Stomach (tissue), 8 donors: ENCODE measurements at regions not wholly inside any gene's neighbourhood (a gene's known extent, or its start where the extent isn't known, plus 50 kb on each side); places are given as distances from the start of the nearest gene placed in this dataset.

Source experiments
- DNase-seq, 2 donors: peaks; one replicate each; pipeline versions ENCODE4 v3.0.0 to v3.0.0-alpha.2; 2013 to 2019
- H3K27ac ChIP-seq, 5 donors: fragments of 200-600 bp in 4 of 5; sonication (generic) in 4 of 5; one replicate each; pipeline ENCODE4 v1.5.1; 2013 to 2019; ENCODE audit warnings: mild to moderate bottlenecking in 1 of 5, moderate library complexity in 1 of 5
- H3K27me3 ChIP-seq, 3 donors: fragments of 200-600 bp; sonication (generic); one replicate each; pipeline ENCODE4 v1.5.1; 2017 to 2019; ENCODE audit warnings: mixed run types in 1 of 3
- H3K36me3 ChIP-seq, 4 donors: fragments of 200-600 bp; sonication (generic); 1 replicate in 3 of 4; 2 replicates in 1 of 4; pipeline ENCODE4 v1.5.1; 2016 to 2019
- H3K4me1 ChIP-seq, 4 donors: fragments of 200-600 bp; sonication (generic); one replicate each; pipeline ENCODE4 v1.5.1; 2016 to 2019
- H3K4me3 ChIP-seq, 4 donors: fragments of 200-600 bp; sonication (generic) in 3 of 4; one replicate each; pipeline ENCODE4 v1.5.1; 2016 to 2019; ENCODE audit warnings: mild to moderate bottlenecking in 1 of 4
- H3K9me3 ChIP-seq, 4 donors: fragments of 200-600 bp; sonication (generic); one replicate each; pipeline ENCODE4 v1.5.1; 2016 to 2019
- CTCF ChIP-seq, 7 experiments: fragments of 450-650 bp in 4 of 7; fragments of 200-600 bp in 3 of 7; sonication (generic) in 3 of 7; IDR thresholded peaks; one replicate each; pipeline ENCODE4 v1.5.1; 2016 to 2019; ENCODE audit warnings: antibody characterized with exemption in 7 of 7, control low read depth in 2 of 7, mild to moderate bottlenecking in 1 of 7
- EP300 ChIP-seq: sonication (generic); formaldehyde crosslinking; IDR thresholded peaks from one replicate; pipeline ENCODE4 v1.6.1; 2017; ENCODE audit warnings: antibody characterized with exemption
- POLR2A ChIP-seq, 4 donors: fragments of 450-650 bp; IDR thresholded peaks; one replicate each; pipeline ENCODE4 v1.6.1; 2016; ENCODE audit warnings: antibody characterized with exemption in 4 of 4, control low read depth in 2 of 4, mild to moderate bottlenecking in 1 of 4, moderate library complexity in 1 of 4
- POLR2AphosphoS5 ChIP-seq, 3 donors: sonication (generic); formaldehyde crosslinking; IDR thresholded peaks; one replicate each; pipeline ENCODE4 v1.6.1; 2016; ENCODE audit warnings: antibody characterized with exemption in 3 of 3
- WGBS, 5 donors: extraction: QIAGEN DNeasy Blood & Tissue Kit in 3 of 5; methylation state at CpG; one replicate each; pipeline versions ENCODE4 v1.1.5 to v1.1.7; 2013 to 2018; 5-methylcytosine and 5-hydroxymethylcytosine counted together
- intact Hi-C: fragments of 100-400 bp; cut with DNase I; formaldehyde crosslinking; loops from one replicate; pipeline ENCODE4 v1.15.1; 2023; ENCODE audit warnings: low total_unique reads
- donor health status: healthy with polysubstance abuse.
- donor health status: Bipolar disorder and iron deficiency.
- donor health status: healthy.

DNA sequence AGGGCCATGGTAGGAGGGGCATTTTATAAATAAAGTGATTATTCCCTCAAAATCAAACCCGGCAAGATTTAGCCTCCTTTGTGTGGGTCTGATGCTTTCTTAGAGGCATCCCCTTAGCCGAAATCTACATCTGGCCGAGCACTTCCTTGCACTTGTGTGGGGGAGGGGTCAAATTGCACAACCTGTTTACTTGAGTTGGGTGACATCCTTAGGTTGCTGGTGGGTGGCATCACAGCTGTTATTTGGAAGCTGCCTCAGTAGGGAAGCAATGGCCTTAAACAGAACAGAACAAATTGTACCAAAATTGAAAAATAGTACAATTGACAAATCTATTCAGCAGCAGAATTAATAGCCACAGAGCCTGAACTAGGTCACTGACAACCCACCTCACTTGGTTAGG, 546.1 kb downstream of the SNAPC1 start:
- Histone ChIP-seq H3K27me3 (no peaks in the 10 kb centered on the region), H3K36me3 (no peaks in the 10 kb centered on the region), H3K4me1 (no peaks in the 10 kb centered on the region), H3K9me3 (no peaks in the 10 kb centered on the region), H3K27ac (no peak overlapping the region), H3K4me3 (no peak overlapping the region)
- TF ChIP-seq CTCF (IDR thresholded peaks at IDR 0.05) (no peak), POLR2A (IDR thresholded peaks at IDR 0.05) (no peak), POLR2AphosphoS5 (IDR thresholded peaks at IDR 0.05) (no peak)
- intact Hi-C loops, result no loop called here
- WGBS, 5 donors, result 55 to 79% (median 68%) methylated on average over 3 of the region's 3 CpGs
- no peak for DNase-seq

DNA sequence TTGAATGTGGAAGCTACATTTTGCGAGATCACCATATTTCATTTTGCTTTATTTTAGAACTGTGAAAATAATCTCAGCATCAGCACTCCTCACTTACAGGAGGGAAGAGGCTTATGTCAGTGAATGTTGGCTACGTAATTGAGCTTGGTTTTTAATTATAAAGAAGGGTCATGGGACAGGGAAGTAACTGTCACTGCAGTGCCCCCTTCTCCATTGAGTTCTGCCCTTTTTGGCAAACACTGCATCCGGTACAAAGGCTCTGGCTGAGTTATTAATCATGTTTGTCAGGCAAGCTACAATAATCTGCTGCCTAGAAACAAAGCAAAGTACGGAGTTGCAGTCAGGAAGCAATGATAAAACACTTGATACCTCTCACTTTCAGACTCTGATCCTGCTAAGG, 546.7 kb downstream of the SNAPC1 start:
- Histone ChIP-seq H3K36me3 (no peaks in the 10 kb centered on the region), H3K27me3 (no peaks in the 10 kb centered on the region), H3K4me1 (no peaks in the 10 kb centered on the region), H3K4me3 (no peak overlapping the region), H3K9me3 (no peaks in the 10 kb centered on the region), H3K27ac (no peak overlapping the region)
- 24 to 32% (median 27%) methylated on average over 4 of the region's 4 CpGs for WGBS, 5 donors
- DNase-seq, result peak in 1 of 2 donors; percentile 79
- TF ChIP-seq POLR2AphosphoS5 (IDR thresholded peaks at IDR 0.05) (no peak), EP300 (no peak), POLR2A (IDR thresholded peaks at IDR 0.05) (no peak)
- intact Hi-C loops, result no loop called here

DNA sequence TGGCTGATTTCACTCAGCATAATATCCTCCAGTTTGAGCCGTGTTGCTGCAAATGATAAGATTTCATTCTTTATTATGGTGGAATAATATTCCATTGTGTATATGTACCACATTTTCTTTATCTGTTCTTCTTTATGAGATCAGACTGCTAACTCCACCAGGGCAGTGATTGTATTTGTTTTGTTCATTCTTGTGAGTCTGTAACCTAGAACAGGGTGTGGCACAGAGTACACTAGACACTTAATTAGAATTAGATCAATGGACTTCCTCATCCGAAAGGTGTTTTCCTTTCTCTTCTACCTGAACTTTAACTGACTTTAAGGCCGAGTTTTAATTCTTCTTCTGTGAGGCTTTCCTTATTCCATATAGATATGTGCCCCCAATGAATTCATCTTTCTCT, 551.0 kb downstream of the SNAPC1 start:
- H3K27me3 ChIP-seq, result no peaks in the 10 kb centered on the region
- H3K27ac ChIP-seq, result no peak overlapping the region
- no peaks in the 10 kb centered on the region for H3K4me1 ChIP-seq
- H3K4me3 ChIP-seq, result no peak overlapping the region
- DNase-seq, result peak in 1 of 2 donors; percentile 19
- no peaks in the 10 kb centered on the region for H3K9me3 ChIP-seq
- TF ChIP-seq POLR2AphosphoS5 (IDR thresholded peaks at IDR 0.05), result no peak
- no peak for TF ChIP-seq POLR2A (IDR thresholded peaks at IDR 0.05)
- no peak for TF ChIP-seq CTCF (IDR thresholded peaks at IDR 0.05)
- TF ChIP-seq EP300, result no peak
- no peaks in the 10 kb centered on the region for H3K36me3 ChIP-seq
- 45 to 71% (median 55%) methylated on average over 3 of the region's 3 CpGs for WGBS, 5 donors
- intact Hi-C loops, result no loop called here

DNA sequence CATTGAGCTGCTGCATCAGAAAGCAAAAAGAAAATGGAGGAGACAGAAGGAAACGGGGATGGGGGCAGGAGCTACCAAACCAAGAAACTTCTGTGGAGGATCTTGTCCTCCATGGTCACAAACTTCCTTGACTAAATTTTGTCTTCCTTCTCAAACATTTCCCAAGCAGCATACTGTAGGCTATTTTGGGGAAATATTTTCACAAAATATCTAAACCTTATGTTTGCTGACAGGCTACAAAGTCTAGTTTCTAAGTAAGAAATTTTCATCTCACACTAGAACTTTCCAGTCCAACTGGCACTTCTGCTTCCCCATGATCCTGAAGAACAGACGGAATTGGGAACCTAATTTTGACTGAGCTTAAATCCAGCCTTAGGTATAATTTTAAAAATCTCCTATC, 552.0 kb downstream of the SNAPC1 start:
- no peaks in the 10 kb centered on the region for H3K9me3 ChIP-seq
- WGBS, 5 donors, result 72 to 92% (median 87%) methylated on average over 2 of the region's 2 CpGs

More for the DNA sequence above, 552.0 kb downstream of the SNAPC1 start:
- TF ChIP-seq POLR2A (IDR thresholded peaks at IDR 0.05) (no peak), EP300 (no peak), CTCF (IDR thresholded peaks at IDR 0.05) (no peak), POLR2AphosphoS5 (IDR thresholded peaks at IDR 0.05) (no peak)
- no peaks in the 10 kb centered on the region for H3K36me3 ChIP-seq
- no peak overlapping the region for H3K27ac ChIP-seq
- H3K27me3 ChIP-seq, result no peaks in the 10 kb centered on the region
- intact Hi-C loops, result no loop called here
- H3K4me1 ChIP-seq, result no peaks in the 10 kb centered on the region
- no peak for DNase-seq
- no peak overlapping the region for H3K4me3 ChIP-seq
